ENCODE measurements at regions not wholly inside any gene's neighbourhood (a gene's known extent, or its start where the extent isn't known, plus 50 kb on each side); places are given as distances from the start of the nearest gene placed in this dataset.

DNA sequence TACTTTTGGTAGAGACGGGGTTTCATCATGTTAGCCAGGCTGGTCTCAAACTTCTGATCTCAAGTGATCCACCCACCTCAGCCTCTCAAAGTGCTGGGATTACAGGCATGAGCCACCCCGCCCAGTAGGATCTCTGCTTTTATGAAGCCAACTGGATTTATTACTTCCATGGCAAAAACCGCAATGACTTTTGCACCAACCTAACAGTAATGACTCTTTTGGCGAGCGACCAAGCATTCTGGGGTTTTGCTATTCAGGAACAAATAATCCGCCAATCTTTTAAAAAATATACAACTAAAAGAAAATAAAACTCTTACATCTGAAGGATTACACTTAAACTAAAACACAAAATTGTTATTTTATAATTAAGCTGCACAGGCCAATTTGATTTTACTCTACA, 260.6 kb downstream of the ZEB2 start:
- Histone ChIP-seq H3K36me3 (replicated peaks in 1 of 2; ENCODE audit: control extremely low read depth in 1 of 2, control insufficient read depth in 1 of 2, extremely low read depth in 1 of 2, insufficient read depth in 2 of 2, low read length in 1 of 2) (peaks cover 0 to 1% of the 10 kb centered on the region in 2 experiments), H3K27ac (ENCODE audit: low read length in 2 of 2) (no peak overlapping the region), H3K4me3 (ENCODE audit: control extremely low read depth in 1 of 5, extremely low read depth in 1 of 5, insufficient read depth in 1 of 5, low read depth in 2 of 5, low read length in 4 of 5) (no peak overlapping the region), H3K79me2 (ENCODE audit: control insufficient read depth, insufficient read depth, low read length) (peaks cover 27% of the 10 kb centered on the region), H3K4me2 (replicated peaks; ENCODE audit: low read depth, low read length, poor library complexity, severe bottlenecking) (no peak overlapping the region), H3K9me3 (ENCODE audit: control extremely low read depth in 1 of 3, control insufficient read depth in 2 of 3, insufficient read depth in 1 of 3, low read length in 2 of 3) (peaks cover 5 to 25% (median 6%) of the 10 kb centered on the region in 3 donors), H3K27me3 (replicated peaks in 1 of 4; ENCODE audit: control extremely low read depth in 1 of 4, control insufficient read depth in 3 of 4, insufficient read depth in 4 of 4, low read length in 3 of 4) (no peaks in the 10 kb centered on the region), H3K9ac (ENCODE audit: low read length) (no peak overlapping the region), H4K20me1 (ENCODE audit: control insufficient read depth, insufficient read depth, low read length, poor library complexity, severe bottlenecking) (no peaks in the 10 kb centered on the region), H2AFZ (ENCODE audit: insufficient read depth, low read depth, low read length, poor library complexity, severe bottlenecking) (no peak overlapping the region), H3K4me1 (ENCODE audit: control insufficient read depth in 2 of 2, insufficient read depth in 2 of 2, low read length in 2 of 2) (no peaks in the 10 kb centered on the region)
- peaks cover 8% of the 10 kb centered on the region for H3K9me3 Mint-ChIP-seq (ENCODE audit: insufficient read depth)
- intact Hi-C loops (cut with micrococcal nuclease): no loop called here
- POLR2A ChIA-PET: no interaction called here
- TF ChIP-seq EZH2 (IDR thresholded peaks at IDR 0.05; ENCODE audit: borderline replicate concordance, insufficient read depth, low read depth, low read length, poor library complexity, severe bottlenecking): no peak
- TF ChIP-seq, protein P1, sequence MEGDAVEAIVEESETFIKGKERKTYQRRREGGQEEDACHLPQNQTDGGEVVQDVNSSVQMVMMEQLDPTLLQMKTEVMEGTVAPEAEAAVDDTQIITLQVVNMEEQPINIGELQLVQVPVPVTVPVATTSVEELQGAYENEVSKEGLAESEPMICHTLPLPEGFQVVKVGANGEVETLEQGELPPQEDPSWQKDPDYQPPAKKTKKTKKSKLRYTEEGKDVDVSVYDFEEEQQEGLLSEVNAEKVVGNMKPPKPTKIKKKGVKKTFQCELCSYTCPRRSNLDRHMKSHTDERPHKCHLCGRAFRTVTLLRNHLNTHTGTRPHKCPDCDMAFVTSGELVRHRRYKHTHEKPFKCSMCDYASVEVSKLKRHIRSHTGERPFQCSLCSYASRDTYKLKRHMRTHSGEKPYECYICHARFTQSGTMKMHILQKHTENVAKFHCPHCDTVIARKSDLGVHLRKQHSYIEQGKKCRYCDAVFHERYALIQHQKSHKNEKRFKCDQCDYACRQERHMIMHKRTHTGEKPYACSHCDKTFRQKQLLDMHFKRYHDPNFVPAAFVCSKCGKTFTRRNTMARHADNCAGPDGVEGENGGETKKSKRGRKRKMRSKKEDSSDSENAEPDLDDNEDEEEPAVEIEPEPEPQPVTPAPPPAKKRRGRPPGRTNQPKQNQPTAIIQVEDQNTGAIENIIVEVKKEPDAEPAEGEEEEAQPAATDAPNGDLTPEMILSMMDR (IDR thresholded peaks at IDR 0.05): no peak
- H3K27ac Mint-ChIP-seq: no peak overlapping the region
- ATAC-seq (ENCODE audit: low read depth) (no peak), DNase-seq (no peak)
- CTCF ChIA-PET: no interaction called here
- no peak overlapping the region for H3K4me3 Mint-ChIP-seq
- peaks cover 13% of the 10 kb centered on the region for H3K4me1 Mint-ChIP-seq
- WGBS (ENCODE audit: insufficient coverage): 93% methylated on average over 3 of the region's 6 CpGs
- H3K27me3 Mint-ChIP-seq: no peaks in the 10 kb centered on the region

DNA sequence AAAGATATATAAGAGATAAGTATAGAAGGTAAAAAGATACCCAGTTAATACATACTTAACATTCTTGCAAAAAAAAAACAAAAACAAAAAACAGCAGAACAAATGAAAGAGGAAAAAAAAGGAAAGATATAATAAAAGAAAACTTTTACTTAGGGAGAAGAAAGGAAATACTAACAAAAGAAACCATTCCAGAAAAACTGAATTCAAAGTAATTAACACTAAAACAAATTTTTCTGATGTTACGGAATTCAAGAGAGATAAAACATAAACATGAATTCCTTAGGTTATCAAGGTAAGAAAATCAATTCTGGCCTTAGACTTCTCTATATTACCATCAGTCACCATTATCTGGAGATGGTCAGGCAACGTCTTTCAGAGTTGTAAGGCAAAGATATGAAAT, 261.8 kb downstream of the ZEB2 start:
- ATAC-seq (ENCODE audit: low read depth) (no peak), DNase-seq (no peak)
- peaks cover 32% of the 10 kb centered on the region for H3K79me2 ChIP-seq (ENCODE audit: control insufficient read depth, insufficient read depth, low read length)
- H3K27ac ChIP-seq (ENCODE audit: low read length in 2 of 2): no peak overlapping the region
- no peak overlapping the region for H3K4me3 ChIP-seq (ENCODE audit: control extremely low read depth in 1 of 5, extremely low read depth in 1 of 5, insufficient read depth in 1 of 5, low read depth in 2 of 5, low read length in 4 of 5)
- peaks cover 13% of the 10 kb centered on the region for H3K4me1 Mint-ChIP-seq
- no peaks in the 10 kb centered on the region for H3K27me3 Mint-ChIP-seq
- H2AFZ ChIP-seq (ENCODE audit: insufficient read depth, low read depth, low read length, poor library complexity, severe bottlenecking): no peak overlapping the region
- peaks cover 0 to 1% of the 10 kb centered on the region in 2 experiments for H3K36me3 ChIP-seq (replicated peaks in 1 of 2; ENCODE audit: control extremely low read depth in 1 of 2, control insufficient read depth in 1 of 2, extremely low read depth in 1 of 2, insufficient read depth in 2 of 2, low read length in 1 of 2)
- no peak overlapping the region for H3K27ac Mint-ChIP-seq
- H3K9ac ChIP-seq (ENCODE audit: low read length): no peak overlapping the region
- no peaks in the 10 kb centered on the region for H4K20me1 ChIP-seq (ENCODE audit: control insufficient read depth, insufficient read depth, low read length, poor library complexity, severe bottlenecking)
- intact Hi-C loops (cut with micrococcal nuclease): no loop called here
- ChIA-PET CTCF (no interaction called here), POLR2A (no interaction called here)
- no peak overlapping the region for H3K4me3 Mint-ChIP-seq
- no peak for TF ChIP-seq EZH2 (IDR thresholded peaks at IDR 0.05; ENCODE audit: borderline replicate concordance, insufficient read depth, low read depth, low read length, poor library complexity, severe bottlenecking)
- TF ChIP-seq, protein P1 (IDR thresholded peaks at IDR 0.05): no peak
- H3K9me3 ChIP-seq (ENCODE audit: control extremely low read depth in 1 of 3, control insufficient read depth in 2 of 3, insufficient read depth in 1 of 3, low read length in 2 of 3): peaks cover 6 to 33% (median 13%) of the 10 kb centered on the region in 3 donors
- no peaks in the 10 kb centered on the region for H3K27me3 ChIP-seq (replicated peaks in 1 of 4; ENCODE audit: control extremely low read depth in 1 of 4, control insufficient read depth in 3 of 4, insufficient read depth in 4 of 4, low read length in 3 of 4)
- no peaks in the 10 kb centered on the region for H3K4me1 ChIP-seq (ENCODE audit: control insufficient read depth in 2 of 2, insufficient read depth in 2 of 2, low read length in 2 of 2)
- no CpG with 5 or more reads among the region's 2 CpGs for WGBS (ENCODE audit: insufficient coverage)
- H3K4me2 ChIP-seq (replicated peaks; ENCODE audit: low read depth, low read length, poor library complexity, severe bottlenecking): no peak overlapping the region
- H3K9me3 Mint-ChIP-seq (ENCODE audit: insufficient read depth): peaks cover 10% of the 10 kb centered on the region
